Esophagus squamous epithelium (tissue), 4 donors: ENCODE measurements at regions not wholly inside any gene's neighbourhood (a gene's known extent, or its start where the extent isn't known, plus 50 kb on each side); places are given as distances from the start of the nearest gene placed in this dataset.

Experiments used
- CTCF ChIP-seq, 6 experiments: fragments of 450-650 bp in 4 of 6; fragments of 200-600 bp in 2 of 6; sonication (generic) in 2 of 6; IDR thresholded peaks; one replicate each; pipeline ENCODE4 v1.5.1; 2016 to 2019; ENCODE audit warnings: antibody characterized with exemption in 6 of 6, mild to moderate bottlenecking in 4 of 6, moderate library complexity in 4 of 6
- POLR2A ChIP-seq, 4 donors: fragments of 450-650 bp; IDR thresholded peaks; one replicate each; pipeline ENCODE4 v1.6.1; 2017; ENCODE audit warnings: antibody characterized with exemption in 4 of 4, mild to moderate bottlenecking in 4 of 4, moderate library complexity in 3 of 4

- TF ChIP-seq CTCF (IDR thresholded peaks at IDR 0.05) (no peak), POLR2A (IDR thresholded peaks at IDR 0.05) (no peak)
Measured at GRCh38 chr9:13689925-13690324, 410.4 kb upstream of the MPDZ start.
